Lower leg skin (tissue), 4 donors: ENCODE measurements at regions not wholly inside any gene's neighbourhood (a gene's known extent, or its start where the extent isn't known, plus 50 kb on each side); places are given as distances from the start of the nearest gene placed in this dataset.

Source experiments
- DNase-seq, 2 donors: peaks; one replicate each; pipeline ENCODE4 v3.0.0-alpha.2; 2019; ENCODE audit warnings: low spot score in 2 of 2
- H3K4me3 ChIP-seq: fragments of 200-600 bp; sonication (generic); 2 replicates; pipeline ENCODE4 v1.5.1; 2017; ENCODE audit warnings: mild to moderate bottlenecking, low read depth; ENCODE audit not compliant: poor library complexity, severe bottlenecking
- POLR2A ChIP-seq, 2 donors: fragments of 450-650 bp; IDR thresholded peaks; one replicate each; pipeline ENCODE4 v1.6.1; 2016 to 2017; ENCODE audit warnings: antibody characterized with exemption in 2 of 2, mild to moderate bottlenecking in 1 of 2, moderate library complexity in 1 of 2
- WGBS, 2 donors: methylation state at CpG; one replicate each; pipeline ENCODE4 v1.1.5; 2018; 5-methylcytosine and 5-hydroxymethylcytosine counted together
- intact Hi-C: fragments of 100-400 bp; cut with DNase I; formaldehyde crosslinking; loops from one replicate; pipeline ENCODE4 v1.15.0; 2023; ENCODE audit warnings: low total_unique reads
- TF ChIP-seq, protein P1 (sequence below), 3 donors: fragments of 450-650 bp; IDR thresholded peaks; one replicate each; pipeline ENCODE4 v1.5.1; 2016; ENCODE audit warnings: antibody characterized with exemption in 3 of 3, mild to moderate bottlenecking in 3 of 3, moderate library complexity in 2 of 3

DNA sequence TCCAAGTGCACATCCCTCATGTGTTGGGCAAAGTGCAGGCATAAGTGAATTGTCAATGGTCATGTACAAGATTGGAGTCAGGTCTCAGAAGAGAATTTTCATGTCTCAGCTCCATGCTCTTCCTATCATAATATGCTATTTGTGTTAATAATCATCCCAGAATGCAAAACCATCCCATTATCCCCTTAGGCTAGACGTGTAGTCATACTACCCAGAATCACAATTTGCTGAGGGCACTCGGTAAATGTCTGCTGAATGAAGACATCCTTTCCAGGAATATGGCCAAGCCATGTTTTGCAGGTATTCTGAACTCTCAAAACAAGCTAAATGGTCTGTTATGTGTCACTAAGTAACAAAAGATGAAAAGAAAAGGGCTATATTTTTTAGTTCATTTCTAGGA is 263.8 kb downstream of the RAD51AP2 start:
- intact Hi-C loops: no loop called here
- WGBS, 2 donors: 71 to 78% methylated on average over 2 of the region's 2 CpGs

DNA sequence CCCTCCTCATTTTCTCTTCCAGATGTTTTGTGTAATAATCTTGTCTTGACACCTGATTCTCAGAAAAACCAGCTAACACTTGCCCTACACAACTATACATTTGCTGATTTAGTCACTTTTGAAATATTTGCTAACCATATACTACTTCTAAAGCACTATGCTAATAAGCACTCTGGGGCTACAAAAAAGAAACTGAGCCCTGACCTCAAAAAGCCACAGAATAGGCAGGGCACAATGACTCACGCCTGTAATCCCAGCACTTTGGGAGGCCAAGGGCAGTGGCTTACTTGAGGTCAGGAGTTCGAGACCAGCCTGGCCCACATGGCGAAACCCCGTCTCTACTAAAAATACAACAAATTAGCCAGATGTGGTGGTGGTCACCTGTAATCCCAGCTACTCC is 266.0 kb downstream of the RAD51AP2 start:
- 80 to 96% methylated on average over 4 of the region's 4 CpGs for WGBS, 2 donors
- no peak overlapping the region for H3K4me3 ChIP-seq
- DNase-seq: no peak
- intact Hi-C loops: no loop called here
- TF ChIP-seq POLR2A (IDR thresholded peaks at IDR 0.05): no peak
- TF ChIP-seq, protein P1, sequence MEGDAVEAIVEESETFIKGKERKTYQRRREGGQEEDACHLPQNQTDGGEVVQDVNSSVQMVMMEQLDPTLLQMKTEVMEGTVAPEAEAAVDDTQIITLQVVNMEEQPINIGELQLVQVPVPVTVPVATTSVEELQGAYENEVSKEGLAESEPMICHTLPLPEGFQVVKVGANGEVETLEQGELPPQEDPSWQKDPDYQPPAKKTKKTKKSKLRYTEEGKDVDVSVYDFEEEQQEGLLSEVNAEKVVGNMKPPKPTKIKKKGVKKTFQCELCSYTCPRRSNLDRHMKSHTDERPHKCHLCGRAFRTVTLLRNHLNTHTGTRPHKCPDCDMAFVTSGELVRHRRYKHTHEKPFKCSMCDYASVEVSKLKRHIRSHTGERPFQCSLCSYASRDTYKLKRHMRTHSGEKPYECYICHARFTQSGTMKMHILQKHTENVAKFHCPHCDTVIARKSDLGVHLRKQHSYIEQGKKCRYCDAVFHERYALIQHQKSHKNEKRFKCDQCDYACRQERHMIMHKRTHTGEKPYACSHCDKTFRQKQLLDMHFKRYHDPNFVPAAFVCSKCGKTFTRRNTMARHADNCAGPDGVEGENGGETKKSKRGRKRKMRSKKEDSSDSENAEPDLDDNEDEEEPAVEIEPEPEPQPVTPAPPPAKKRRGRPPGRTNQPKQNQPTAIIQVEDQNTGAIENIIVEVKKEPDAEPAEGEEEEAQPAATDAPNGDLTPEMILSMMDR (IDR thresholded peaks at IDR 0.05): no peak

More for the DNA sequence above, 263.8 kb downstream of the RAD51AP2 start:
- no peak for DNase-seq
- H3K4me3 ChIP-seq: no peak overlapping the region
- TF ChIP-seq, protein P1 (IDR thresholded peaks at IDR 0.05): no peak
- no peak for TF ChIP-seq POLR2A (IDR thresholded peaks at IDR 0.05)

DNA sequence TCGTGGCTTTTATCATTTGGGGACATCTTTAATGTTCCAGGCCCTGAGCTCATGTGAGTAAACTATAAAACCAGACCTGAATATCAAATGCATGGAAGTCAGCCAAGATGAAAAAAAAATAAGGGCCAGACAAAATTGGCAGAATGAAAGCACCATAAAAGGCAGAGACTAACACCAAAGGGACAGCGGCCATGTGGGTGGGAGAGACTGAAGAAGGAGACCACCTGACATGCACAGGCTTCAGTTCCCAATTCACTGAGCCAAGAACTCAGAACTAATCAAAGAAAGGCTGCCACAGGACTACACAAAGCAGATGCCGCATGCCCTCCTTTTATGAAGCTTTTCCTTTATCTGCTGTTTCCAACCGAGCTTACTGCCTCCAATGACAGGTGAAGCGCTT is 267.1 kb downstream of the RAD51AP2 start:
- intact Hi-C loops: no loop called here
- DNase-seq: no peak
- WGBS, 2 donors: 69 to 77% methylated on average over 5 of the region's 5 CpGs
- TF ChIP-seq, protein P1 (IDR thresholded peaks at IDR 0.05): no peak
- TF ChIP-seq POLR2A (IDR thresholded peaks at IDR 0.05): no peak
- no peak overlapping the region for H3K4me3 ChIP-seq

DNA sequence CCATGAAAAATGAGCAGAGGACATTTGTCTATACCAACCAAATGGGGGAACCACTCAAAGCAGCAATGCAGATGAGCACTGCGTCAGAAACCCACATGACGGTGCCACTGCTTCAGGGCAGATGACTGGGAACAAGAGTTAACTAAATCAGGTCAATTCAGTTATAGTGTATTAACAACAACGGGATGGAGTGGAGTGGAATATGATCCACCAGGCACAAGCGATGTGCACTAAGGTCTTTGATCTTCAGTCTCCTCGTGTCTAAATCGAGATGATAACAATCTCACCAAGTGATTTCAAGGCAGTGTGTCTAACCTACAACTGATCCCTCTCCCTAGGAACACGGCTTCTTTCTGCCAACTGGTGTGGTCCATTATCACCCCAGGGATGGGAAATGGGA is 269.0 kb downstream of the RAD51AP2 start:
- no peak for TF ChIP-seq POLR2A (IDR thresholded peaks at IDR 0.05)
- TF ChIP-seq, protein P1 (IDR thresholded peaks at IDR 0.05): no peak
- 87 to 89% methylated on average over 7 of the region's 7 CpGs for WGBS, 2 donors

DNA sequence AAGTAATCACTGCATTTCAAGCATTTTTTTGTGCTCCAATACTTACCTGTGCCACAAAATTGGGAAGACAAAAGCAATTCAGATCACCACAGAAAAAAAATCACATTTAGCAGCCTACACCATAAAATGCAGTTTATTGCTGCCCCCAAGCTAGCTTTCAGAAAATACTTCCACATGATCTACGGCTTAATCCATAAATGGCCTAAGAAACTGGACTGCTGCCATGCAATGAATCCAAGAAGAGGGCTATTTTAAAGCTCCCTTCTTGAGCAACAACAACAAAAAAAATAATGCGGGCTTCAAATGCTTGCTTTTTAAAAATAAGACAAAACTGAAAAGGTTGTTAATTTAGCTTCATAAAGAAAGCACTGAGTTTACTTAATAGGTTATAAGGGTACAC is 272.3 kb downstream of the RAD51AP2 start:
- no peak for DNase-seq
- H3K4me3 ChIP-seq: no peak overlapping the region
- 25 to 30% methylated on average over 2 of the region's 2 CpGs for WGBS, 2 donors
- TF ChIP-seq POLR2A (IDR thresholded peaks at IDR 0.05): no peak
- TF ChIP-seq, protein P1 (IDR thresholded peaks at IDR 0.05): no peak
- intact Hi-C loops: no loop called here

More for the DNA sequence above, 269.0 kb downstream of the RAD51AP2 start:
- intact Hi-C loops: no loop called here
- no peak overlapping the region for H3K4me3 ChIP-seq
- DNase-seq: no peak

DNA sequence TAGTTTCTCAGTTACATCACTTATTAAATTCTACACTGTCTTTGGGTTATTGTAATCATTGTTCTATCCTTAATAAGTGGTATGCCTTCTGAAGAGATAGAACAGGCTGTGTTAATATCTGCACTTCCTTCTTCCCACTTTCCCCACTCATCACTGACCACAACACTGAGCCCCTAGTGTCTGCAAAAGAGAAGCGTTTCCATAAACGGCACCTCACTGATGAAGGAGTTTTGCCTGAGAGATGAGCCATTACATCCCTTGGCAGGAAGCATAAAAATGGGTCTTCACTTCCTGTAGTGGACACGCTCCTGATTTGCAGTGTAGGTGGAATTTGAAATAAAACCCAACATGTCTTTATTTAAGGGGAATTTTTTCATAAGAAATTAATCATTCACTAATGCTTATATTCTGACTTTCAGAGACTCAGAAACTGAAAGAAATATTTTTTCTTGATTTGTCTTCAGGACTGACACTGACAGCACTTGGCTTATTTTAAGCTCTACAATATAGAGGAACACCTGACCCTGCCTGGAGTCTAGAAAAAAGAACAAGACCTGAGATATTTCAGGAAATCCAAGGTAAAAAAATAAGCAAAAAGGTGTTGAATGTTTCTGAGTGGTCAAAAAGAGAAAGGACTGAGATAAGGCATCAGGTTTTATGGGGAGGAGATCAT is 275.3 kb downstream of the RAD51AP2 start:
- no peak overlapping the region for H3K4me3 ChIP-seq
- no peak for TF ChIP-seq POLR2A (IDR thresholded peaks at IDR 0.05)
- TF ChIP-seq, protein P1 (IDR thresholded peaks at IDR 0.05): no peak
- DNase-seq: no peak
- 70 to 72% methylated on average over 3 of the region's 3 CpGs for WGBS, 2 donors
- intact Hi-C loops: no loop called here
